ENCODE measurements at regions not wholly inside any gene's neighbourhood (a gene's known extent, or its start where the extent isn't known, plus 50 kb on each side); places are given as distances from the start of the nearest gene placed in this dataset.

- Histone ChIP-seq H3K79me2 (replicated peaks; ENCODE audit: insufficient read depth, low read length) (no peaks in the 10 kb centered on the region), H2AFZ (ENCODE audit: low read depth, low read length) (no peak overlapping the region), H3K27me3 (ENCODE audit: insufficient read depth, low read depth, low read length) (no peaks in the 10 kb centered on the region), H3K9me2 (ENCODE audit: insufficient read depth, low read length) (no peaks in the 10 kb centered on the region), H3K9me3 (ENCODE audit: low read length) (no peaks in the 10 kb centered on the region), H4K20me1 (ENCODE audit: insufficient read depth) (no peaks in the 10 kb centered on the region), H3K27ac (ENCODE audit: low read length) (no peak overlapping the region), H3K9ac (ENCODE audit: low read length) (no peak overlapping the region), H3K4me3 (ENCODE audit: low read length) (no peak overlapping the region), H3K36me3 (ENCODE audit: insufficient read depth, low read length) (no peaks in the 10 kb centered on the region), H3F3A (ENCODE audit: insufficient read depth, low read length, poor library complexity, severe bottlenecking) (peaks cover 5% of the 10 kb centered on the region), H3K4me2 (ENCODE audit: low read length) (no peak overlapping the region)
- TF ChIP-seq MXI1 (conservative IDR thresholded peaks at IDR 0.05; ENCODE audit: poor library complexity, severe bottlenecking) (no peak), POLR2AphosphoS5 (IDR thresholded peaks at IDR 0.05) (no peak), RAD21 (conservative IDR thresholded peaks at IDR 0.05) (no peak), REST (IDR thresholded peaks at IDR 0.05; ENCODE audit: borderline replicate concordance) (no peak), TAF1 (IDR thresholded peaks at IDR 0.05; ENCODE audit: low read depth) (no peak), EP300 (conservative IDR thresholded peaks at IDR 0.05; ENCODE audit: poor library complexity, severe bottlenecking) (no peak), CTCF (IDR thresholded peaks at IDR 0.05; ENCODE audit: poor library complexity, severe bottlenecking) (no peak), EZH2 (IDR thresholded peaks at IDR 0.05; ENCODE audit: borderline replicate concordance, insufficient read depth, low read length, poor library complexity, severe bottlenecking) (no peak), SMC3 (conservative IDR thresholded peaks at IDR 0.05; ENCODE audit: poor library complexity) (no peak)
These were observed 194.3 kb upstream of the SGO1 start for GRCh38 chr3:20380295-20380694.

GRCh38 chr3:20378315-20378714, 192.3 kb upstream of the SGO1 start:
- Histone ChIP-seq H3K36me3 (ENCODE audit: insufficient read depth, low read length) (no peaks in the 10 kb centered on the region), H3K9ac (ENCODE audit: low read length) (no peak overlapping the region), H3K27me3 (ENCODE audit: insufficient read depth, low read depth, low read length) (no peaks in the 10 kb centered on the region), H2AFZ (ENCODE audit: low read depth, low read length) (no peak overlapping the region), H3K4me3 (ENCODE audit: low read length) (no peak overlapping the region), H3K27ac (ENCODE audit: low read length) (no peak overlapping the region), H3K9me3 (ENCODE audit: low read length) (no peaks in the 10 kb centered on the region), H3K4me2 (ENCODE audit: low read length) (no peak overlapping the region), H3K79me2 (replicated peaks; ENCODE audit: insufficient read depth, low read length) (no peaks in the 10 kb centered on the region), H3K9me2 (ENCODE audit: insufficient read depth, low read length) (no peaks in the 10 kb centered on the region), H3F3A (ENCODE audit: insufficient read depth, low read length, poor library complexity, severe bottlenecking) (peaks cover 5% of the 10 kb centered on the region), H4K20me1 (ENCODE audit: insufficient read depth) (no peaks in the 10 kb centered on the region)
- TF ChIP-seq REST (IDR thresholded peaks at IDR 0.05; ENCODE audit: borderline replicate concordance) (no peak), CTCF (IDR thresholded peaks at IDR 0.05; ENCODE audit: poor library complexity, severe bottlenecking) (no peak), SMC3 (conservative IDR thresholded peaks at IDR 0.05; ENCODE audit: poor library complexity) (no peak), RAD21 (conservative IDR thresholded peaks at IDR 0.05) (no peak), MXI1 (conservative IDR thresholded peaks at IDR 0.05; ENCODE audit: poor library complexity, severe bottlenecking) (no peak), TAF1 (IDR thresholded peaks at IDR 0.05; ENCODE audit: low read depth) (no peak), EZH2 (IDR thresholded peaks at IDR 0.05; ENCODE audit: borderline replicate concordance, insufficient read depth, low read length, poor library complexity, severe bottlenecking) (no peak), EP300 (conservative IDR thresholded peaks at IDR 0.05; ENCODE audit: poor library complexity, severe bottlenecking) (no peak), POLR2AphosphoS5 (IDR thresholded peaks at IDR 0.05) (no peak)

Data from neural cell (in vitro differentiated cells).